Heart left ventricle (tissue), 16 donors: ENCODE measurements at regions not wholly inside any gene's neighbourhood (a gene's known extent, or its start where the extent isn't known, plus 50 kb on each side); places are given as distances from the start of the nearest gene placed in this dataset.

Source experiments
- ATAC-seq, 4 donors: fragments of 200-7000 bp; cut with Tn5 transposase; one replicate each; pipeline ENCODE4 v1.9.1; 2020 to 2022; ENCODE audit warnings: moderate library complexity in 4 of 4, mild to moderate bottlenecking in 3 of 4, moderate number of reproducible peaks in 1 of 4
- DNase-seq, 5 donors: peaks; one replicate each; pipeline ENCODE4 v3.0.0-alpha.2; 2020
- H3K27ac ChIP-seq, 12 donors: fragments of 200-600 bp; sonication (generic) in 4 of 12; one replicate each; pipeline versions ENCODE4 v1.5.0 to v1.8.0; 2016 to 2022; ENCODE audit warnings: mild to moderate bottlenecking in 2 of 12
- H3K27me3 ChIP-seq, 9 donors: fragments of 200-600 bp; sonication (generic) in 2 of 9; one replicate each; pipeline versions ENCODE4 v1.5.1 to v1.8.0; 2016 to 2022; ENCODE audit warnings: mild to moderate bottlenecking in 3 of 9
- H3K36me3 ChIP-seq, 9 donors: fragments of 200-600 bp; sonication (generic) in 2 of 9; one replicate each; pipeline versions ENCODE4 v1.5.0 to v1.8.0; 2018 to 2022; ENCODE audit warnings: mild to moderate bottlenecking in 2 of 9
- H3K4me1 ChIP-seq, 12 donors: fragments of 200-600 bp; sonication (generic) in 4 of 12; one replicate each; pipeline versions ENCODE4 v1.5.0 to v1.8.0; 2016 to 2022; ENCODE audit warnings: mild to moderate bottlenecking in 3 of 12
- H3K4me3 ChIP-seq, 12 donors: fragments of 200-600 bp; sonication (generic) in 4 of 12; one replicate each; pipeline versions ENCODE4 v1.5.0 to v1.8.0; 2017 to 2022; ENCODE audit warnings: mild to moderate bottlenecking in 9 of 12, moderate library complexity in 4 of 12
- H3K9me3 ChIP-seq, 12 donors: fragments of 200-600 bp; sonication (generic) in 4 of 12; one replicate each; pipeline versions ENCODE4 v1.5.0 to v1.8.0; 2016 to 2022; ENCODE audit warnings: mild to moderate bottlenecking in 1 of 12
- CTCF ChIP-seq, 12 donors: fragments of 200-600 bp; sonication (generic) in 4 of 12; IDR thresholded peaks; one replicate each; pipeline versions ENCODE4 v1.5.0 to v1.8.0; 2018 to 2022; ENCODE audit warnings: antibody characterized with exemption in 12 of 12, mild to moderate bottlenecking in 5 of 12
- POLR2A ChIP-seq, 2 donors: fragments of 450-650 bp; IDR thresholded peaks; one replicate each; pipeline ENCODE4 v1.6.1; 2017; ENCODE audit warnings: antibody characterized with exemption in 2 of 2, mild to moderate bottlenecking in 2 of 2, moderate library complexity in 2 of 2
- WGBS, 4 donors: extraction: QIAGEN DNeasy Blood & Tissue Kit in 2 of 4; methylation state at CpG; one replicate each; pipeline versions ENCODE4 v1.1.5 to v1.1.7; 2013 to 2018; 5-methylcytosine and 5-hydroxymethylcytosine counted together
- intact Hi-C, 10 donors: fragments of 100-400 bp; cut with DNase I; formaldehyde crosslinking; loops; one replicate each; pipeline versions ENCODE4 v1.11.1 to v1.14.2; 2022
- donor health status: ischemic (EF 13 %, LVEDD 7.1; RV severe dilation, severe dysfunction).
- donor health status: healthy with polysubstance abuse.
- donor health status: DM: no; HTN: yes; CAD: no.
- donor health status: DM: no; HTN: no; CAD: no.
- donor health status: ischemic (EF 25% LVEDD 6.9; RV normal size, moderate dysfunction).
- donor health status: ischemic (EF 25% LVEDD 5.7; RV mildly dilated, moderate dysfunction).
- donor health status: healthy.
- donor health status: DM: yes; HTN: yes; CAD: no.
- donor health status: ischemic (EF 35%, LVEDD 5.7; RV mildly dilated, moderate dysfunction).
- donor health status: nonischemic (EF 11% LVEDD 7.7; RV severe dilation, severe dysfunction).
- donor health status: DM: yes; HTN: yes; CAD: no.
- donor health status: PGD.
- donor health status: ischemic (EF 29% LVEDD 5.4; RV normal size, mild dysfunction).
- donor health status: nonischemic (EF 23%, LVEDD 6.1; RV moderate dilation, normal function).

- WGBS, 4 donors, result 94 to 99% (median 97%) methylated on average over 2 of the region's 2 CpGs
- peaks cover 0 to 24% (median 10%) of the 10 kb centered on the region in 12 donors for H3K9me3 ChIP-seq
- no peaks in the 10 kb centered on the region for H3K4me1 ChIP-seq
- no peaks in the 10 kb centered on the region for H3K36me3 ChIP-seq
- peaks cover 0 to 23% (median 0%) of the 10 kb centered on the region in 9 donors for H3K27me3 ChIP-seq
- no peak overlapping the region for H3K4me3 ChIP-seq
- DNase-seq, result no peak
- ATAC-seq, result no peak
- H3K27ac ChIP-seq, result no peak overlapping the region
- intact Hi-C loops, result loop anchor here in 1 of 10 donors (10.0 kb wide), 1 partner anchor 132 kb away; no protein-coding TSS in a partner anchor
- no peak for TF ChIP-seq CTCF (IDR thresholded peaks at IDR 0.05)
- TF ChIP-seq POLR2A (IDR thresholded peaks at IDR 0.05), result no peak
Measured at GRCh38 chr5:135203019-135203418, 169.0 kb upstream of the PITX1 start.

- TF ChIP-seq POLR2A (IDR thresholded peaks at IDR 0.05) (no peak), CTCF (IDR thresholded peaks at IDR 0.05) (no peak)
- intact Hi-C loops, result loop anchor here in 4 of 10 donors (10.0 kb wide), 3 partner anchors 135 to 285 kb away; no protein-coding TSS in a partner anchor
- peaks cover 0 to 36% (median 10%) of the 10 kb centered on the region in 12 donors for H3K9me3 ChIP-seq
- no peaks in the 10 kb centered on the region for H3K36me3 ChIP-seq
- H3K27me3 ChIP-seq, result peaks cover 0 to 23% (median 0%) of the 10 kb centered on the region in 9 donors
- ATAC-seq (no peak), DNase-seq (no peak)
- no peak overlapping the region for H3K27ac ChIP-seq
- WGBS, 4 donors, result 63 to 73% (median 66%) methylated on average over 1 of the region's 1 CpG
- H3K4me3 ChIP-seq, result no peak overlapping the region
- no peaks in the 10 kb centered on the region for H3K4me1 ChIP-seq
Measured at GRCh38 chr5:135199919-135200318, 165.9 kb upstream of the PITX1 start.

GRCh38 chr5:135196483-135196882 lies 162.5 kb upstream of the PITX1 start:
- TF ChIP-seq POLR2A (IDR thresholded peaks at IDR 0.05) (no peak), CTCF (IDR thresholded peaks at IDR 0.05) (no peak)
- Histone ChIP-seq H3K4me1 (peaks cover 0 to 10% (median 0%) of the 10 kb centered on the region in 12 donors), H3K4me3 (no peak overlapping the region), H3K27ac (no peak overlapping the region), H3K36me3 (no peaks in the 10 kb centered on the region), H3K27me3 (peaks cover 0 to 37% (median 6%) of the 10 kb centered on the region in 9 donors), H3K9me3 (peaks cover 0 to 16% (median 0%) of the 10 kb centered on the region in 12 donors)
- no peak for ATAC-seq
- 45 to 86% (median 80%) methylated on average over 1 of the region's 1 CpG for WGBS, 4 donors
- intact Hi-C loops, result loop anchor here in 3 of 10 donors (10.0 kb wide), 3 partner anchors 138 to 282 kb away; no protein-coding TSS in a partner anchor
- DNase-seq, result no peak

GRCh38 chr5:135195270-135195608 lies 161.2 kb upstream of the PITX1 start:
- no peak for ATAC-seq
- Histone ChIP-seq H3K4me3 (no peak overlapping the region), H3K27ac (no peak overlapping the region), H3K4me1 (peaks cover 0 to 17% (median 3%) of the 10 kb centered on the region in 12 donors), H3K27me3 (peaks cover 0 to 41% (median 6%) of the 10 kb centered on the region in 9 donors), H3K36me3 (no peaks in the 10 kb centered on the region), H3K9me3 (peaks cover 0 to 16% (median 0%) of the 10 kb centered on the region in 12 donors)
- no peak for TF ChIP-seq CTCF (IDR thresholded peaks at IDR 0.05)
- TF ChIP-seq POLR2A (IDR thresholded peaks at IDR 0.05), result no peak
- intact Hi-C loops, result loop anchor here in 3 of 10 donors (10.0 kb wide), 3 partner anchors 140 to 280 kb away; no protein-coding TSS in a partner anchor
- 61 to 75% (median 66%) methylated on average over 3 of the region's 3 CpGs for WGBS, 4 donors
- DNase-seq, result no peak
